Fibroblast of gingiva (primary cell): ENCODE measurements at regions not wholly inside any gene's neighbourhood (a gene's known extent, or its start where the extent isn't known, plus 50 kb on each side); places are given as distances from the start of the nearest gene placed in this dataset.
A peak's percentile ranks its signal among the peaks of the same experiment; 100 is the strongest.

Source experiments
- DNase-seq: peaks from one replicate; pipeline ENCODE4 v3.0.0-alpha.2; 2011; ENCODE audit warnings: low read depth

GRCh38 chr11:131052367-131052766, 136.1 kb upstream of the SNX19 start:
- DNase-seq = no peak

GRCh38 chr11:131056036-131056435, 139.8 kb upstream of the SNX19 start:
- DNase-seq = no peak

DNA sequence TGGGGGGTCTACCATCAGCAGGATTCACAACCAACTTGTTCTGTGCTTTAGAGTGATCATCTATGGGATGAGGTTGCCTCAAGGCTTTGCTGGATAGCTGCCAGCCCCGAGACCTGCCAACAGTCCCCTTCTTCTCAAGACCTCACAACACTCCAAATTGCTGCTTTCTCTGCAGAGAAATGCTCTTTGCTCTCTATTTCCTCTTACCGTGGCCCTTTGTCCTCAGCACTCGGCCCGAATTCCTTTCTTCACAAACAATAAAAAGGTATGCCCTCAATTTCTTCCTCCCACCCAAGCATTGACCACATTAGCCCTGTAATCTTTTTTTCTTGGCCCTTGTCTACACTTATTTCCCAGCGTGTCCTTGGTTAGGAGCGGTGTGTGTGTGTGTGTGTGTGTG, 147.4 kb upstream of the SNX19 start:
- DNase-seq = no peak

- DNase-seq = peak; percentile 44
Observed at GRCh38 chr11:131064373-131064991, 148.2 kb upstream of the SNX19 start.

DNA sequence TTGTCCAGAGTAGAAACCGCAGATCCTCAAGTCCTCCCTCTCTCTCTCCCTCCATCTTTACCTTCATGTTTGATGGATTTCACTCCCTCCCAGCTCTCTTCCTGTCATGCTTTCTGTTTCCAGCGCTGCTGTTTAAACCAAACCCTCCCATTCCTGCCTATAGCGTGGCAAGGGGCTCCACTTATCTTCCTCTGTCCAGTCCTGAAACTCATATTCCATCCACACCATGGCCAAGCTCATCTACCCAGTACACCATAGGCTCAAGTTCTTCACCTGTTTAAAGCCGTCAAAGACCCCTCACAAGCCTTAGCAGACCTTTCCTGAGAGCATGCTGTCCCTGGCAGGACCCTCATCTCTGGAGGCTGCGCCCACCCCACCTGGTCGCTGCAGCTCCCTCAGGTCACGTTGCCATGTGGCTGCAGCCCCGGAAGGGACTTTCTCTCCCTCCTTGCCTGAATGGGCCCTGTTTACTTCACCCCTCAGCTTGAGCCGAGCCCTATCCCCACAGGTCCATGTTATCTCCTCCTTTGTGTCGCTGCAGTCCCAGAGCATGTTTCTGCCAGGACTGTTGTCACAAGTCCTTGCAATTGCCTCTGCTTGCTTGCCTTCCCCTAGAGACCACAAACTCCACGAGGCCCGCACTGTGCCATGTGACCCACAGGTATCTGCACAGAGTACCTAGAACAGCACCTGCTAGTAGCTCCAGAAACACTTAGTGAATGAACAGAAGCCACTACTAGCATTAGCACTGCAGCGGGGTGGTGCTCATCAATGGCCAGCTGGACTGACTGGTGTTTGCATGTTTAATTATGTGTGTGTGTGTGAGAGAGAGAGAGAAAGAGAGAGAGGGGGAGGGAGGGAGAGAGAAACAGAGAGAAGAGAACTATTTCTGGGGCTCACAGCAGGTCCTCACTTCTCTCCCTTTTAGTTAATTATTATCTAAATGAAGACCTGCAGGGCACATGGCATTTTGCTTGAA, 149.4 kb upstream of the SNX19 start:
- DNase-seq = no peak

DNA sequence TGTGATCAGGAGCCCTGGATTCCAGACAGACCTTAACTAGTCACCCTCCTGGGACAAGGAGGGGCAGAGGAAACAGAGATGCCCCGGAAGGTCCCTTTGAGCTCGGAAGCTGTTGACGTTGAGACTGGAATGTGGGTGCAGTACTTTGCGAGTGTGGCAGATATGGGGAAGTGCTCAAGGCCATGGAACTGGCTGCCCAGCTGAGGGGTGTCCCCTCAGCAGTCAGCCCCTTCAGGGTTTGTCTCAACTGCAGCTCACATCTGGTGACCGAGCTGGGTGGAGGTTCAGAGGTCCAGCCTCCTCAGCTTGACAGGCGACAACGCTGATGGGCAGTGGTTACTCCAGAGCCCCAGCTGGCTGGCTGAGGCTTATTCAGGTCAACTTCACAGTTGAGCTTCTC, 150.3 kb upstream of the SNX19 start:
- DNase-seq = no peak

- no peak for DNase-seq
Observed at GRCh38 chr11:131070365-131070764, 154.1 kb upstream of the SNX19 start.

DNA sequence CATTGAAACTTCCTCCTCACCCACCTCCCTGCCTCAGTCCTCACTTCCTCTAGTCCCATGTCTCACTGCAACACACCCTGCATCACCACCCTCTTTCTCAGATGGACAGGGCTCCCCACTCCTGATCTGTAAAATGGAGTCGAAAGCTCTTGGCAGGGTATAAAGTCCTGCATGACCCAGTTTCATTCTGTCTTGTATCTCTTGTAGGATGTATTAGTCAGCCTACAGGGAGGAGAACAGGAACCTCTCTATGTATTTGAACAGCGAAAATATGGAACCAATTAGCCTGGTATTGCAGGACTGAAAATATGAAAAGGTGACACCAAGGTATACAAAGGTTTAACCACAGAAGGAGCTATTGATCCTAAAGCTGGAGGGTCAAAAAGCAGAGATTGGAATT, 156.9 kb upstream of the SNX19 start:
- DNase-seq = peak; percentile 14

GRCh38 chr11:131074573-131074972, 158.3 kb upstream of the SNX19 start:
- DNase-seq = no peak

GRCh38 chr11:131077340-131077739, 161.1 kb upstream of the SNX19 start:
- DNase-seq = no peak

- DNase-seq = no peak
Observed at GRCh38 chr11:131079036-131079435, 162.8 kb upstream of the SNX19 start.

DNA sequence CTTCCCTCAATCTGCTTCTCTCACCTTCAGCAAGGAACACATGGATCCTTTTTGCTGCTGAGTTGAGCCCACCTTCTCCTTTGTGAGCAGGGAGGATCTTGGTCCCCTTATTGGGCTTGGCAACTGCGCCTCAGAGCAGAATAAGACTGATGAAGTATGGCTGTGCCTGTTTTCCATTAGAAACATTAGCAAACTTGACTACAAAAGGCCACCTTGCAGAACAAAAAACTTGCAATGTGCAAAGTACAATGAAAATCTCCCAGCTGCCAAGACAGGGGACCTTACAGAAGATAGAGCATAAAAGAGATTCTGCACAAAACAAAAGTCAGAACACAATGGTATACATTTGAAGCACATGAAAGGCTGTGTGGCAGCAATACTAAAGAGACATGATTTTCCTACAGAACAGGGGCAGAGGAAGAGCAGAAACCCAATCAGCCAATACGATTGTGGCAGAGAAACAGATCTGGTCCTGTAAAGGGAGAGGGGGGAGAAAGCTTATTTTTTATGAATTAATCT, 173.5 kb upstream of the SNX19 start:
- DNase-seq = no peak

DNA sequence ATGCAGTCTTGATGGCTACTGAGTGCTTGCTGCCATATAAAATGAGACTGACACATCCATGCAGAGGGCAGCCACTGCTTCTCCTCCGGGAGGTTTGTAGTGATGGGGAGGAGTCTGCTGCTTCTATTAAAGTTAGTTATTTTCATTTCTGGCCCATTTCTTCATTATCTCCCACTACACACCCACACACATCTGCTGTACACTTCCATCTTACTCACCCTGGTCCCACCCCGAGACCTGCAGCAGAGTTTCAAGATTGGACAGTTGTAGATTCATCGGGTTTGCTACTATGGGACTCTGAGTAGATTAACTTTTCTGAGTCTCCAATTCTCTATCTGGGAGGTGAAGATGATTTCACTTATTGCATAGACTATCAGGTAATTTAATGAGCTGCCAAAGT, 176.2 kb upstream of the SNX19 start:
- DNase-seq = no peak

DNA sequence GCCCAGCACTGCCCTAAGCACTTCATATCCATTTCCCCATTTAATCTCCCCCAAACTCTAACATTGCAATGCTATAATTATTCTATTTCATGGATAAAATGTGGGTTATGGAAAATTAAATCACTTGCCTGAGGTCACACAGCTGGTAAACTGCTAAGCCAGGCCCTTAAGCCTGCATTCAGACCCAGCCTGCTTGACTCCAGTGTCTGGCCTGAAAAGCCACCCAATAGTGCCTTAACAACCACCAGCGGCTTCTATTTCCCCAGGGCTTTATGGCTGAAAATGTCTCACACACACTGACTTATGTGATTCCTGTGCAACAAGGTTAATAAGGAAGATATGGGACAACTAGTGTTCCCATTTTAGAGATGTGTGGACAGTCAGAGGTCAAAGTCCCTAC, 178.5 kb upstream of the SNX19 start:
- no peak for DNase-seq

GRCh38 chr11:131095511-131096185, 179.4 kb upstream of the SNX19 start:
- no peak for DNase-seq

DNA sequence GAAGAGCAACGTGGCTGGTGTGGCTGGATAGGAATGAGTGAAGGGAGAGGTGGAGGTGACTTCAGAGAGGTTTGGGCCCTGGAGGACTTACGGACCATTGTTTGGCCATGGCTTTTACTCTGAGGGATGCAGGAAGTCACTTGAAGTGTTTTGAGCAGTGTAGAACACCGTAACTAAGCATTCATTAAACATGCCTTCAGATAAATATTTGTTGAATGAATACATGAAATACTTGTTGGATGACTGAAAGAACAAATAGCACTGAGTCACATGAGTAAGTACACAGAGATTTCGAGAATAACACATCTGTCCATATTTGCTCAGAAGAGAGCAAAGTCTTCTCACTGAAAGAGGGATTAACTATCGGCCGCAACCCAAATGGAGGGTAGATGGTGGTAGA, 182.7 kb upstream of the SNX19 start:
- peak; percentile 6 for DNase-seq

DNA sequence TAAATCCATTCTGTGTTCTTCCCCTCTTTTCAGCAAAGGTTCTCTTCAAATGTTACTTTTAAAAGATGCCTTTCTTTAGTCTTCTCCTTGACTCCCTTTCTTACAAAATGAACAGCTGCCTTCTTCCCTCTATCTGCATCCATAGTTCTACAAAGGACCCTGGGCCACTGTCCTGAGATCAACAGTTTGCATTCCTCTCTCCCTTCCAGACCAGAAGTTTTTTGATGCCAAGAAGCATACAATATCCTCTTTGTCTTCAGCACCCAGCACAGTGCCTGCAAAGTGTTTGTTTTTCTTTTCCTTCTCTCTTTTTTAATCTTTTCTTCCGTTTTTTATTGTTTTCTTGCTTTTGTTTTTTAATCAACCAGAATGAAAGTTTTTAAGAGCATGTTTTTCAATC, 183.5 kb upstream of the SNX19 start:
- DNase-seq = no peak

DNA sequence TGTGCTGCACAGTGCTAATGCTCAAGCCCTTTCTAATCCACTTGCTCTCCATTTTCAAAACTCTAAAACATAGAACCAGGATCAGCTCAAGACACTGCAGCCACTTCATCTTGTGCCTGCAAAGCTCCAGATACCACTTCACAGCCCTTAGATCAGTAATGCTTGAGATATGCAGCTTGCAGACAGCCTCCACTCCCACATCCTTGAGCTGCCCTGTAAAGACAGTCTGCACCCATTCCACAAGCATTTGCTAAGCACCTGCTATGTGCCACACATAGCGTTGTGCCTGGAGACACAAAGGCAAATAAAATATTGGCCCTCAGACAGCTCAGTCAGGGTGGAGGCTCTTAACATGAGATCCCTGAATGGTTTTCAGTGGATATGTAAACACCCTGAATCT, 192.5 kb upstream of the SNX19 start:
- no peak for DNase-seq

DNA sequence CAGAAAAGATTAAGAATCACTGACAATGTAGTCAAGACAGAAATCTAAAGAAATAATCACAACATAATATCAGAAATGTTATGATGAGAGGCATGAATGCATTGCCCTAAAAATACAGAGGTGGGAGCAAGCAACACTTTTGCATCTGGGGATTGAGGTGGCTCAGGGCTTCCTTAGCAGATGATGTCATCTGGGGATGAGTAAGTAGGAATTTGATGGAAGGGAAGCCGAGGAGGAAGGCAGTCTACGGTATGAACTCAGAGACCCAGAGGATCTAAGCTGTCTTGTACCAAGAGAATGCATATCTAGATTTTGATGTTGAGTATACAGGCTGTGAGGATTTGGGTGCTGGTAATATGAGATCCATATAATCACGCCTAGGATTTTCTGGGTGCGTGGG, 193.0 kb upstream of the SNX19 start:
- no peak for DNase-seq

GRCh38 chr11:131109790-131110189, 193.5 kb upstream of the SNX19 start:
- DNase-seq = no peak

GRCh38 chr11:131111775-131112174, 195.5 kb upstream of the SNX19 start:
- no peak for DNase-seq

DNA sequence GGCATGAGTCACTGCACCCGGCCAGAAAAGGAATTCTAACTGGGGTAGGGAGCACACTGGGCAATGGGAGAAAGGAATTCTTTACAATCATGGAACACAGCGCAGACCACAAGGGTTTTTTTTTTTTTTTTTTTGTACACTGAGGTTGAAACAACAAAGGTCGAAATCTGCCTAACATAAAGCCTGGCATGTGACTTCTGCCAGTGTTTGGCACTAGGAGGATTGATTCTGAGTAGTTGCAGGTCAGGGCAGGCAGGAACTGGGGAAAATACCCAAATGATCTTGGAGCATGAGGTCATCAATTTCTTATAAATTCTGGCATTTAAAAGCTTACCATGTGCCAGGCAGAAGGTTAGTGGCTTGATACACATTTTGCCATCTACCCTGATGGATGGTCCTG, 202.0 kb upstream of the SNX19 start:
- DNase-seq = no peak
